Testis (tissue), 2 donors: ENCODE measurements at regions not wholly inside any gene's neighbourhood (a gene's known extent, or its start where the extent isn't known, plus 50 kb on each side); places are given as distances from the start of the nearest gene placed in this dataset.

Experiments used
- POLR2A ChIP-seq: fragments of 450-650 bp; IDR thresholded peaks from one replicate; pipeline ENCODE4 v1.6.1; 2017; ENCODE audit warnings: antibody characterized with exemption, mild to moderate bottlenecking, moderate library complexity
- TF ChIP-seq, protein P1 (sequence below), 3 experiments: fragments of 450-650 bp in 2 of 3; fragments of 200-600 bp in 1 of 3; sonication (generic) in 1 of 3; IDR thresholded peaks; one replicate each; pipeline ENCODE4 v1.5.1; 2016 to 2019; ENCODE audit warnings: antibody characterized with exemption in 3 of 3, mild to moderate bottlenecking in 2 of 3, moderate library complexity in 1 of 3

DNA sequence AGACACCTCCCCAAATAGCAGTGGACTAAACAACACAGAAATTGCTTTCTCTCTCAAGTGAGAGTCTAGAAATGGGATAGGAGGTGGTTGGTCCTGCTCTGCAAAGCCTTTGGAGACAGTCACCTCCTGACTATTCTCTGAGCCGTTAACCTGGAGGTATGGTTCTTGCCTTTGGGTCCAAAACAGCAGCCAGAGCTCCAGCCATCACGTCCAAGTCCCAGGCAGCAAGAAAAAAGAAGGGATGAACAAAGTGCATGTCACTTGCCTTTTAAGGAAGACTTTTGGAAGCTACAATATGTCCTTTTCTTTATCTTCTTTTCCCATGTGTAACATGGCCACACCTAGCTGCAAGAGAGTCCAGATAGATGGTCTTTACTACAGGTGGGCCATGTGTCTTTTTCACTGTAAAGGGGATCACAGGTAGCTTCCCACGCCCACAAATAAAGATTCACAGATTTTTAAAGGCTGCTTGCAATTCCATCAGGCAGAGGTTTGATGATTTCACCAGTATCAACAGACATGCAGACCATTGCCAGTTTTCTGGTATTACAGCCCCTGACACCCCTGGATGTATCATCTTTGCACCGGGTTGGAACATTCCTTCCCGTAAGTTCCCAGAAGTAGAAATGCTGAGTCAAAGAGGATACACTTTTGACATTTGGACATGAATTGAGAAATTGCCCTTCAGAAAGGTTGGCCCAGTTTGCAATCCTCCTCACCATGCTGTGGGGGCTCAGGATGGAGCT is 66.0 kb downstream of the MYEOV start:
- TF ChIP-seq, protein P1, sequence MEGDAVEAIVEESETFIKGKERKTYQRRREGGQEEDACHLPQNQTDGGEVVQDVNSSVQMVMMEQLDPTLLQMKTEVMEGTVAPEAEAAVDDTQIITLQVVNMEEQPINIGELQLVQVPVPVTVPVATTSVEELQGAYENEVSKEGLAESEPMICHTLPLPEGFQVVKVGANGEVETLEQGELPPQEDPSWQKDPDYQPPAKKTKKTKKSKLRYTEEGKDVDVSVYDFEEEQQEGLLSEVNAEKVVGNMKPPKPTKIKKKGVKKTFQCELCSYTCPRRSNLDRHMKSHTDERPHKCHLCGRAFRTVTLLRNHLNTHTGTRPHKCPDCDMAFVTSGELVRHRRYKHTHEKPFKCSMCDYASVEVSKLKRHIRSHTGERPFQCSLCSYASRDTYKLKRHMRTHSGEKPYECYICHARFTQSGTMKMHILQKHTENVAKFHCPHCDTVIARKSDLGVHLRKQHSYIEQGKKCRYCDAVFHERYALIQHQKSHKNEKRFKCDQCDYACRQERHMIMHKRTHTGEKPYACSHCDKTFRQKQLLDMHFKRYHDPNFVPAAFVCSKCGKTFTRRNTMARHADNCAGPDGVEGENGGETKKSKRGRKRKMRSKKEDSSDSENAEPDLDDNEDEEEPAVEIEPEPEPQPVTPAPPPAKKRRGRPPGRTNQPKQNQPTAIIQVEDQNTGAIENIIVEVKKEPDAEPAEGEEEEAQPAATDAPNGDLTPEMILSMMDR (IDR thresholded peaks at IDR 0.05), result no peak
- TF ChIP-seq POLR2A, result no peak
